Heart left ventricle (tissue), 16 donors: ENCODE measurements at regions not wholly inside any gene's neighbourhood (a gene's known extent, or its start where the extent isn't known, plus 50 kb on each side); places are given as distances from the start of the nearest gene placed in this dataset.

Experiments used
- ATAC-seq, 4 donors: fragments of 200-7000 bp; cut with Tn5 transposase; one replicate each; pipeline ENCODE4 v1.9.1; 2020 to 2022; ENCODE audit warnings: moderate library complexity in 4 of 4, mild to moderate bottlenecking in 3 of 4, moderate number of reproducible peaks in 1 of 4
- DNase-seq, 5 donors: peaks; one replicate each; pipeline ENCODE4 v3.0.0-alpha.2; 2020
- H3K27ac ChIP-seq, 12 donors: fragments of 200-600 bp; sonication (generic) in 4 of 12; one replicate each; pipeline versions ENCODE4 v1.5.0 to v1.8.0; 2016 to 2022; ENCODE audit warnings: mild to moderate bottlenecking in 2 of 12
- H3K27me3 ChIP-seq, 9 donors: fragments of 200-600 bp; sonication (generic) in 2 of 9; one replicate each; pipeline versions ENCODE4 v1.5.1 to v1.8.0; 2016 to 2022; ENCODE audit warnings: mild to moderate bottlenecking in 3 of 9
- H3K36me3 ChIP-seq, 9 donors: fragments of 200-600 bp; sonication (generic) in 2 of 9; one replicate each; pipeline versions ENCODE4 v1.5.0 to v1.8.0; 2018 to 2022; ENCODE audit warnings: mild to moderate bottlenecking in 2 of 9
- H3K4me1 ChIP-seq, 12 donors: fragments of 200-600 bp; sonication (generic) in 4 of 12; one replicate each; pipeline versions ENCODE4 v1.5.0 to v1.8.0; 2016 to 2022; ENCODE audit warnings: mild to moderate bottlenecking in 3 of 12
- H3K4me3 ChIP-seq, 12 donors: fragments of 200-600 bp; sonication (generic) in 4 of 12; one replicate each; pipeline versions ENCODE4 v1.5.0 to v1.8.0; 2017 to 2022; ENCODE audit warnings: mild to moderate bottlenecking in 9 of 12, moderate library complexity in 4 of 12
- H3K9me3 ChIP-seq, 12 donors: fragments of 200-600 bp; sonication (generic) in 4 of 12; one replicate each; pipeline versions ENCODE4 v1.5.0 to v1.8.0; 2016 to 2022; ENCODE audit warnings: mild to moderate bottlenecking in 1 of 12
- POLR2A ChIP-seq, 2 donors: fragments of 450-650 bp; IDR thresholded peaks; one replicate each; pipeline ENCODE4 v1.6.1; 2017; ENCODE audit warnings: antibody characterized with exemption in 2 of 2, mild to moderate bottlenecking in 2 of 2, moderate library complexity in 2 of 2
- WGBS, 4 donors: extraction: QIAGEN DNeasy Blood & Tissue Kit in 2 of 4; methylation state at CpG; one replicate each; pipeline versions ENCODE4 v1.1.5 to v1.1.7; 2013 to 2018; 5-methylcytosine and 5-hydroxymethylcytosine counted together
- intact Hi-C, 10 donors: fragments of 100-400 bp; cut with DNase I; formaldehyde crosslinking; loops; one replicate each; pipeline versions ENCODE4 v1.11.1 to v1.14.2; 2022
- TF ChIP-seq, protein P1 (sequence below), 12 donors: fragments of 200-600 bp; sonication (generic) in 4 of 12; IDR thresholded peaks; one replicate each; pipeline versions ENCODE4 v1.5.0 to v1.8.0; 2018 to 2022; ENCODE audit warnings: antibody characterized with exemption in 12 of 12, mild to moderate bottlenecking in 5 of 12
- donor health status: ischemic (EF 13 %, LVEDD 7.1; RV severe dilation, severe dysfunction).
- donor health status: healthy with polysubstance abuse.
- donor health status: DM: no; HTN: yes; CAD: no.
- donor health status: DM: no; HTN: no; CAD: no.
- donor health status: ischemic (EF 25% LVEDD 6.9; RV normal size, moderate dysfunction).
- donor health status: ischemic (EF 25% LVEDD 5.7; RV mildly dilated, moderate dysfunction).
- donor health status: healthy.
- donor health status: DM: yes; HTN: yes; CAD: no.
- donor health status: ischemic (EF 35%, LVEDD 5.7; RV mildly dilated, moderate dysfunction).
- donor health status: nonischemic (EF 11% LVEDD 7.7; RV severe dilation, severe dysfunction).
- donor health status: DM: yes; HTN: yes; CAD: no.
- donor health status: PGD.
- donor health status: ischemic (EF 29% LVEDD 5.4; RV normal size, mild dysfunction).
- donor health status: nonischemic (EF 23%, LVEDD 6.1; RV moderate dilation, normal function).

DNA sequence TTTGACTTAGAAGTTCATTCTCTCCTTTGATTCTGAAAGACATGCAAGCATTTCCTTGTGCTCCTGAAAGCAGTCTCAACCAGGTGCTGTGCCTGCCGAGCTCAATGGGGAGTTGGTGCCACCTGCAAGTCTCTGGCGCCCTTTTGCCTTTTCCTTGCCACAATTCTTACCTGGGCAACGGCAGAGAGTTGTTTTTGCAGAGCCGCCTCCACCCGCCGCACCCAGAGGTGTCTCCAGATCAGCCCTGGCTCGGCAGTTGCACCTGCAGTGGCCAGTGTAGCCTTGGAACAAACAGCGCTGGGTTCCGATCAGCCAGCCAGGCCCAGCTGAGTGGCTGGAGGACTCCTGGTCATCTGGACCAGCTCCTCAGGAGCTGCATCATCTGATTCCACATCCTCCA lies 262.9 kb downstream of the IRX2 start:
- Histone ChIP-seq H3K27ac (no peak overlapping the region), H3K4me3 (no peak overlapping the region), H3K36me3 (no peaks in the 10 kb centered on the region), H3K9me3 (peaks cover 0 to 15% (median under 1%) of the 10 kb centered on the region in 12 donors), H3K27me3 (no peaks in the 10 kb centered on the region), H3K4me1 (no peaks in the 10 kb centered on the region)
- DNase-seq (no peak), ATAC-seq (no peak)
- TF ChIP-seq, protein P1, sequence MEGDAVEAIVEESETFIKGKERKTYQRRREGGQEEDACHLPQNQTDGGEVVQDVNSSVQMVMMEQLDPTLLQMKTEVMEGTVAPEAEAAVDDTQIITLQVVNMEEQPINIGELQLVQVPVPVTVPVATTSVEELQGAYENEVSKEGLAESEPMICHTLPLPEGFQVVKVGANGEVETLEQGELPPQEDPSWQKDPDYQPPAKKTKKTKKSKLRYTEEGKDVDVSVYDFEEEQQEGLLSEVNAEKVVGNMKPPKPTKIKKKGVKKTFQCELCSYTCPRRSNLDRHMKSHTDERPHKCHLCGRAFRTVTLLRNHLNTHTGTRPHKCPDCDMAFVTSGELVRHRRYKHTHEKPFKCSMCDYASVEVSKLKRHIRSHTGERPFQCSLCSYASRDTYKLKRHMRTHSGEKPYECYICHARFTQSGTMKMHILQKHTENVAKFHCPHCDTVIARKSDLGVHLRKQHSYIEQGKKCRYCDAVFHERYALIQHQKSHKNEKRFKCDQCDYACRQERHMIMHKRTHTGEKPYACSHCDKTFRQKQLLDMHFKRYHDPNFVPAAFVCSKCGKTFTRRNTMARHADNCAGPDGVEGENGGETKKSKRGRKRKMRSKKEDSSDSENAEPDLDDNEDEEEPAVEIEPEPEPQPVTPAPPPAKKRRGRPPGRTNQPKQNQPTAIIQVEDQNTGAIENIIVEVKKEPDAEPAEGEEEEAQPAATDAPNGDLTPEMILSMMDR (IDR thresholded peaks at IDR 0.05): no peak
- no peak for TF ChIP-seq POLR2A (IDR thresholded peaks at IDR 0.05)
- intact Hi-C loops: no loop called here
- WGBS, 4 donors: 71 to 80% (median 74%) methylated on average over 9 of the region's 9 CpGs

DNA sequence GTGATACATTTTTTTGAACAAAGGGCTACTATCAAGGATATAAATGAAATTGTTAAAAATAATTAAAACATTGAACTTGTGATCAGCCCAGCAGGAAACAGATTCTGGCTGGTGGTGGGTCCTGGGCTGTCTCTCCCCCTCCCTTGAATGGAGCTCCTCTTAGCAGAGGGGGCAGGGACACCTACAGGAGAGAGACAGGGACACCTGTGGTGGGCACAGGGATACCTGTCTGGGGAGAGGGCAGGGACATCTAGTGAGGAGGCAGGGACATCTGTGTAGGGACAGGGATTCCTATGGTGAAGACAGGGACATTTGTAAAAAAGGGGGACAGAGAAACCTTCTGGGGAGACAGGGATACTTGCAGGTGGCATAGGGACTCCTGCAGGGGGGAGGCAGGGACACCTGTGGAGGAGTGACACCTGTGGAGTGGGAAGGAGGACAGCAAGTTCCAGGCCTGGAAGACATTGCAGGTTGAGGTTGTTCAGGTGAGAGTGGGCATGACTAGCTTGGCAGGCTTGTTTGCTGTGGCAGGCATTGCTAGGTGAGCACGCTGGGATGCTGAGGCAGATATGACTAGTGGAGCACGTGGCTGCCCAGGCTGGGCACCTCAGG lies 264.2 kb downstream of the IRX2 start:
- WGBS, 4 donors: 70 to 80% (median 74%) methylated on average over 2 of the region's 2 CpGs
- no peaks in the 10 kb centered on the region for H3K4me1 ChIP-seq
- H3K9me3 ChIP-seq: peaks cover 0 to 27% (median 11%) of the 10 kb centered on the region in 12 donors
- H3K4me3 ChIP-seq: no peak overlapping the region
- H3K27ac ChIP-seq: no peak overlapping the region
- TF ChIP-seq, protein P1 (IDR thresholded peaks at IDR 0.05): no peak
- TF ChIP-seq POLR2A (IDR thresholded peaks at IDR 0.05): no peak
- no peaks in the 10 kb centered on the region for H3K27me3 ChIP-seq
- ATAC-seq (no peak), DNase-seq (no peak)
- no peaks in the 10 kb centered on the region for H3K36me3 ChIP-seq
- intact Hi-C loops: no loop called here

DNA sequence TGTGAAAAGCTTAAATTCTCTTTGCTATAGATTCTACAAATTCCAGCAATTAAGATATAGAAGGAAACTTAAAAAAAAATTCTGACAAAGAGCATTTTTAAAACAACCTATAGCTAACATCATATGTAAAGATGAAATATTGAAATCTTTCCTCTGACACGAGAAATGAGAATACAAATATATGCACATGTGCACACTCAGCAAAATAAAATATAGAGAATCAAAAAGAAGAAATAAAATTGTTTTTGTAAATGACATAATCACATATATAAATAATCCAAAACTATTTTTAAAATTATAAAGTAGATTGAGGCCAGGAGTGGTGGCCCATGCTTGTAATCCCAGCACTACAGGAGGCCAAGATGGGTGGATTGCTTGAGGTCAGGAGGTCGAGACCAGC lies 265.1 kb downstream of the IRX2 start:
- intact Hi-C loops: no loop called here
- Histone ChIP-seq H3K36me3 (no peaks in the 10 kb centered on the region), H3K27me3 (no peaks in the 10 kb centered on the region), H3K9me3 (peaks cover 0 to 35% (median 13%) of the 10 kb centered on the region in 12 donors), H3K4me3 (no peak overlapping the region), H3K27ac (no peak overlapping the region), H3K4me1 (no peaks in the 10 kb centered on the region)
- DNase-seq (no peak), ATAC-seq (no peak)
- WGBS, 4 donors: 56 to 65% (median 61%) methylated on average over 2 of the region's 2 CpGs
- no peak for TF ChIP-seq POLR2A (IDR thresholded peaks at IDR 0.05)
- TF ChIP-seq, protein P1 (IDR thresholded peaks at IDR 0.05): no peak

DNA sequence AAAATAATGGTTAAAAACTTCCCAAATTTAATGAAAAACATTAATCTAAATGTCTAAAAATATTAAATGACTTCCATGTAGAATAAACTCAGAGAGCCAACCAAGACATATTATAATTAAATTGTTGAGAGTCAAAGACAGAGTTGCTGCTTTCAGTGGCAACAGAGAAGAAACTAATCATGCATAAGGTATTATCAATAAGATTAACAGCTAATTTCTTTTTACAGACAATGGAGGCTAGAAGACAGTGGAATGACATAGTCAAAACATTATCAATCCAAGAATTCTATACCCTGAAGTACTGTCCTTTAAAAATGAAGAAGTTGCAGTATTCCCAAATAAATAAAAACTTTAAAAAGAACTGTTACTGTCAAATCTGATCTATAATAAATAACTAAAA lies 268.7 kb downstream of the IRX2 start:
- Histone ChIP-seq H3K36me3 (no peaks in the 10 kb centered on the region), H3K9me3 (peaks cover 0 to 43% (median 13%) of the 10 kb centered on the region in 12 donors), H3K27ac (no peak overlapping the region), H3K4me1 (no peaks in the 10 kb centered on the region), H3K4me3 (no peak overlapping the region), H3K27me3 (peaks cover 0 to 7% (median 0%) of the 10 kb centered on the region in 9 donors)
- intact Hi-C loops: no loop called here
- DNase-seq (no peak), ATAC-seq (no peak)
- TF ChIP-seq, protein P1 (IDR thresholded peaks at IDR 0.05): no peak
- no peak for TF ChIP-seq POLR2A (IDR thresholded peaks at IDR 0.05)
